Activated B cell treated with CpG ODN at 0.5 μM for 24 hours (primary cell): ENCODE measurements at regions not wholly inside any gene's neighbourhood (a gene's known extent, or its start where the extent isn't known, plus 50 kb on each side); places are given as distances from the start of the nearest gene placed in this dataset.

Experiments
- ATAC-seq: fragments of 200-7000 bp; cut with Tn5 transposase; one replicate; pipeline ENCODE4 v1.10.0; 2021; ENCODE audit warnings: low read depth, mild to moderate bottlenecking, moderate library complexity
- CTCF ChIA-PET: fragments of 350-600 bp; sonication (Branson Sonifier 250); formaldehyde crosslinking; loops from one replicate; lab custom pipeline; 2021; ENCODE audit warnings: antibody characterized with exemption; lab: Charles Lee
- POLR2A ChIA-PET: fragments of 350-600 bp; sonication (Branson Sonifier 250); formaldehyde crosslinking; loops from one replicate; lab custom pipeline; 2021; ENCODE audit warnings: antibody characterized with exemption; lab: Charles Lee
- DNase-seq: peaks from one replicate; pipeline ENCODE4 v3.0.0; 2022
- H3K27ac Mint-ChIP-seq: one replicate; pipeline ENCODE4 v1.8.0; 2020; ENCODE audit warnings: mixed read lengths
- H3K27me3 Mint-ChIP-seq: one replicate; pipeline ENCODE4 v1.8.0; 2021; ENCODE audit warnings: mixed read lengths
- H3K36me3 Mint-ChIP-seq: one replicate; pipeline ENCODE4 v1.8.0; 2021; ENCODE audit warnings: low read depth, mixed read lengths
- H3K4me1 Mint-ChIP-seq: one replicate; pipeline ENCODE4 v1.8.0; 2021; ENCODE audit warnings: mixed read lengths
- H3K4me3 Mint-ChIP-seq: one replicate; pipeline ENCODE4 v1.8.0; 2020; ENCODE audit warnings: mild to moderate bottlenecking, mixed read lengths
- H3K9me3 Mint-ChIP-seq: one replicate; pipeline ENCODE4 v1.8.0; 2020; ENCODE audit warnings: mixed read lengths
- CTCF ChIP-seq: fragments of 200-600 bp; IDR thresholded peaks from one replicate; pipeline ENCODE4 v1.8.0; 2022; ENCODE audit warnings: antibody characterized with exemption, mild to moderate bottlenecking
- intact Hi-C: fragments of 100-400 bp; cut with micrococcal nuclease; formaldehyde crosslinking; loops from one replicate; pipeline ENCODE4 v1.15.1; 2024

DNA sequence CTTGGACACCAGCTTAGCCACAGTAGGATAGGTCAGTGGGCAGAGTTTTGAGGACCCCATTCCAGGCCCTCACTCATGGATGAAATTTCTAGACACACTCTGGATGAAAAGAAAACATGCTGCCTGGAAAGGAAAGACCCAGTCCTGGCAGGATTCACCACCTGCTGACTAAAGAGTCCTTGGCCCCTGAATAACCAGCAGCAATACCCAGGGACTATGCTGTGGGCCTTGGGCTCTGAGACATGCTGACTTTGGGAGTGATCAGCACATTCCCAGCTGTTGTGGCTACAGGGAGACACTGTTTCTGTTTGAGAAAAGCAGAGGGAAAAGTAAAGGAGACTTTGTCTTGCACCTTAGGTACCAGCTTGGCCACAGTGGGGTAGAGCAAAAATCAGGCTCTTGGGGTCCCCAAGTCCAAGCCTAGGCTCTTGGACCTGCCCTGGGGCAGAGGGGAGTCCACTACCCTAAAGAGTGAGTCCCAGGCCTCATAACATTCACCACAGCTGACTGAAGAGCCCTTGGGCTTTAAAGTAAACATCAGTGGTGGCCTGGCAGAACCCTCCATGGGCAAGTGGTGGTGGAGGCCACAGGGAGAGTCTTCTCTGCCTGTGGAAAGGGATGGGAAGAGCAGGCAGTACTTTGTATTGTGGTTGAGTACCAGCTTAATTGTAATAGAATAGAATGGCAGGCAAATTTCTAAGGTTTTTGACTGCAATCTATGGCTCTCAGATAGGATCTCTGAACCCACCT is 516.8 kb downstream of the BCKDHB start:
- no peak for TF ChIP-seq CTCF
- no peaks in the 10 kb centered on the region for H3K4me1 Mint-ChIP-seq
- no peaks in the 10 kb centered on the region for H3K27me3 Mint-ChIP-seq
- ChIA-PET POLR2A (no interaction called here), CTCF (no interaction called here)
- DNase-seq (no peak), ATAC-seq (no peak)
- no peaks in the 10 kb centered on the region for H3K36me3 Mint-ChIP-seq
- peaks cover 16% of the 10 kb centered on the region for H3K9me3 Mint-ChIP-seq
- H3K4me3 Mint-ChIP-seq, result no peak overlapping the region
- H3K27ac Mint-ChIP-seq, result no peak overlapping the region
- intact Hi-C loops, result no loop called here

GRCh38 chr6:80622641-80623040 is 516.2 kb downstream of the BCKDHB start:
- ATAC-seq (no peak), DNase-seq (no peak)
- no peak for TF ChIP-seq CTCF
- no peaks in the 10 kb centered on the region for H3K27me3 Mint-ChIP-seq
- ChIA-PET CTCF (no interaction called here), POLR2A (no interaction called here)
- H3K9me3 Mint-ChIP-seq, result peaks cover 20% of the 10 kb centered on the region
- H3K4me3 Mint-ChIP-seq, result no peak overlapping the region
- no peak overlapping the region for H3K27ac Mint-ChIP-seq
- intact Hi-C loops, result no loop called here
- H3K4me1 Mint-ChIP-seq, result no peaks in the 10 kb centered on the region
- no peaks in the 10 kb centered on the region for H3K36me3 Mint-ChIP-seq

- ChIA-PET CTCF (no interaction called here), POLR2A (no interaction called here)
- intact Hi-C loops, result no loop called here
- Mint-ChIP-seq H3K4me1 (no peaks in the 10 kb centered on the region), H3K27ac (no peak overlapping the region), H3K27me3 (no peaks in the 10 kb centered on the region), H3K36me3 (no peaks in the 10 kb centered on the region), H3K4me3 (no peak overlapping the region), H3K9me3 (peaks cover 12% of the 10 kb centered on the region)
- no peak for ATAC-seq
- no peak for TF ChIP-seq CTCF
- DNase-seq, result no peak
Observed at GRCh38 chr6:80618953-80619352, 512.5 kb downstream of the BCKDHB start.

- ChIA-PET POLR2A (no interaction called here), CTCF (no interaction called here)
- no peak overlapping the region for H3K4me3 Mint-ChIP-seq
- no peaks in the 10 kb centered on the region for H3K36me3 Mint-ChIP-seq
- H3K4me1 Mint-ChIP-seq, result no peaks in the 10 kb centered on the region
- intact Hi-C loops, result no loop called here
- peaks cover 4% of the 10 kb centered on the region for H3K9me3 Mint-ChIP-seq
- DNase-seq (no peak), ATAC-seq (no peak)
- H3K27me3 Mint-ChIP-seq, result no peaks in the 10 kb centered on the region
- H3K27ac Mint-ChIP-seq, result no peak overlapping the region
- no peak for TF ChIP-seq CTCF
Observed at GRCh38 chr6:80610846-80611245, 504.4 kb downstream of the BCKDHB start.

DNA sequence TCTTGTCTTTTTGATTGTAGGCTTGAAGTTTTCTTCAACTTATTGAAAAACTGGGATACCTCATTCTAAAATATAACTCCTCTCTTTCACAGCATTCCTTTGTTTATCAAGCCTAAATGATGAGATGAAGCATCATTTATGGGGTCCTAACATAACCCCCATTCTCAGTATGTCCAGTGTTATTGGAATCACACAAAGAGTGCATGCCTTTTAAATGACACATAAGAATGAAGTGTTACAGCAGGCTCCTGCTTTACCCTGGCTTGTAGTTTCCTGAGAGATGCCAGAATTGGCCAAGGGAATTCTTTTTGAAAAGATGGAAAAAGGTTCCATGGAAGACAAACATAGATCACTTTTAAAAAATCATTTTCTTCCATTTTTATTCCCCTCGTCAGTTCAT is 502.4 kb downstream of the BCKDHB start:
- ChIA-PET POLR2A (no interaction called here), CTCF (no interaction called here)
- H3K9me3 Mint-ChIP-seq, result peaks cover 4% of the 10 kb centered on the region
- H3K36me3 Mint-ChIP-seq, result no peaks in the 10 kb centered on the region
- DNase-seq (no peak), ATAC-seq (no peak)
- no peak overlapping the region for H3K27ac Mint-ChIP-seq
- H3K4me3 Mint-ChIP-seq, result no peak overlapping the region
- no peaks in the 10 kb centered on the region for H3K27me3 Mint-ChIP-seq
- H3K4me1 Mint-ChIP-seq, result no peaks in the 10 kb centered on the region
- TF ChIP-seq CTCF, result no peak
- intact Hi-C loops, result loop anchor here (5.0 to 10.0 kb wide), 2 partner anchors 394 to 1568 kb away; no protein-coding TSS in a partner anchor
